ENCODE measurements at regions not wholly inside any gene's neighbourhood (a gene's known extent, or its start where the extent isn't known, plus 50 kb on each side); places are given as distances from the start of the nearest gene placed in this dataset.

DNA sequence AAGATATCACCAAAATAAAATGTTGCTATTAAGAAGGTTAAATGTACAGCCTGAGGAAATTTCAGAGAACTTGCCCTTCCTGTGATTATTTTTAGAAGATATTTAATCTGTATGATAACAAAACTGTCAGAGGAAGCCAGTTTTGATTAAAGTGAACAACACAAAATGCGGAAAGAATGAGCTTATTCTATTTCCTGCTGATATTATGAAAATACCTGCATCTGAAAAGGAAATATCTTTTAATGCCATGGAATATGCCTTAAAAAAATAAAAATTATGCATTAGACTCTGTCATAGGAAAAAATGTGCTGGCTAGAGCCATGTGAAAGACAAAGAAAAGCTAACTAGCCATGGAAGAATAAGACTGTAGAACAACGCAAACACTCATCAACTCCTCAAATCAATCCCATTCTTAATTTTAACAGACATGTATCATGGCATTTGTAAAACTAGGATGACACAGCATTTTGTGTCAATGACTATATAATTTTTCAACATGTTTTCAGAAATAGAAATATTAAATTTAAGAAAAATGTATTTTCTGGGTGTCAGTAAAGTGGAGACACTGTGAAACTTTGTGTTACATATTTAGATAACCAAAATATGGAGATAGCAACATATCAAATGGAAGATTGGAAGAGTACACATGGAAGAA, 1768.2 kb downstream of the SUCLG1 start:
- Histone ChIP-seq H3K4me3 (ENCODE audit: low read depth, low read length) (no peak overlapping the region), H3K27ac (ENCODE audit: extremely low read depth, low read depth, low read length) (no peak overlapping the region), H3K4me1 (ENCODE audit: control insufficient read depth, insufficient read depth, low read length) (no peaks in the 10 kb centered on the region), H3K36me3 (ENCODE audit: control insufficient read depth in 2 of 2, insufficient read depth in 1 of 2, low read length in 2 of 2) (no peaks in the 10 kb centered on the region), H3K9me3 (ENCODE audit: control insufficient read depth, insufficient read depth, low read depth, low read length) (no peaks in the 10 kb centered on the region)
- POLR2A ChIA-PET: no interaction called here
- TF ChIP-seq ZNF521 (tag by site-specific recombination; IDR thresholded peaks at IDR 0.05): no peak
- CTCF ChIA-PET: interaction anchor here (0.6 kb wide), 1 partner anchor 79 kb away, joined by 3 read pairs; no protein-coding TSS in a partner anchor

DNA sequence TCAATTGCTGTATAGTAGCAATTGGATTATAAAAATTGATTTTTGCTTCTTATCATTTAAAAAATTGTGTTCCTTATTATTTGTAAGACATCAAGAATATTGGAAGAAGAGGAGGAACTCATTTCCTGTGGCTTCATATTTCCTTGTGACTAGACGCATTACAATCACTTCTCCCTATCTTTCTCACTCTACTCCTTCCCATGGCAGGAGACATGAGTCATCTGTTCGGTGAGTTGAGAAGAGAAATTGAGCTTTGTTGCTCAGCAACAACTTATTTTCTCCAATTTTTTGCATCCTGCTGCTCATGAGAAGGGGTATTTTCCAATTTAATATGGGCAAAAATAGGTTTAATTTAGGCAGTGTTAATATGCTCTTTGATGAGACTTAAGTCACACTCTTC, 1783.9 kb downstream of the SUCLG1 start:
- no peaks in the 10 kb centered on the region for H3K9me3 ChIP-seq (ENCODE audit: control insufficient read depth, insufficient read depth, low read depth, low read length)
- TF ChIP-seq ZNF747 (tag by site-specific recombination; IDR thresholded peaks at IDR 0.05): no peak
- no peak for TF ChIP-seq ZNF664 (tag by site-specific recombination; IDR thresholded peaks at IDR 0.05)
- TF ChIP-seq, protein P1, sequence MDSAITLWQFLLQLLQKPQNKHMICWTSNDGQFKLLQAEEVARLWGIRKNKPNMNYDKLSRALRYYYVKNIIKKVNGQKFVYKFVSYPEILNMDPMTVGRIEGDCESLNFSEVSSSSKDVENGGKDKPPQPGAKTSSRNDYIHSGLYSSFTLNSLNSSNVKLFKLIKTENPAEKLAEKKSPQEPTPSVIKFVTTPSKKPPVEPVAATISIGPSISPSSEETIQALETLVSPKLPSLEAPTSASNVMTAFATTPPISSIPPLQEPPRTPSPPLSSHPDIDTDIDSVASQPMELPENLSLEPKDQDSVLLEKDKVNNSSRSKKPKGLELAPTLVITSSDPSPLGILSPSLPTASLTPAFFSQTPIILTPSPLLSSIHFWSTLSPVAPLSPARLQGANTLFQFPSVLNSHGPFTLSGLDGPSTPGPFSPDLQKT (IDR thresholded peaks at IDR 0.05; ENCODE audit: borderline replicate concordance, low read depth, low read length): no peak
- no peak for TF ChIP-seq SETDB1 (IDR thresholded peaks at IDR 0.05; ENCODE audit: insufficient read length, low read length)
- TF ChIP-seq ZNF184 (tag by site-specific recombination; IDR thresholded peaks at IDR 0.05): no peak
- TF ChIP-seq ZFP41 (tag by site-specific recombination; IDR thresholded peaks at IDR 0.05; ENCODE audit: borderline replicate concordance): no peak
- TF ChIP-seq YY1 (tag by site-specific recombination; IDR thresholded peaks at IDR 0.05): no peak
- no peak for TF ChIP-seq ZNF830 (tag by site-specific recombination; IDR thresholded peaks at IDR 0.05; ENCODE audit: low read depth)
- no peak for TF ChIP-seq ZNF660 (tag by site-specific recombination; IDR thresholded peaks at IDR 0.05)
- TF ChIP-seq, protein P2, sequence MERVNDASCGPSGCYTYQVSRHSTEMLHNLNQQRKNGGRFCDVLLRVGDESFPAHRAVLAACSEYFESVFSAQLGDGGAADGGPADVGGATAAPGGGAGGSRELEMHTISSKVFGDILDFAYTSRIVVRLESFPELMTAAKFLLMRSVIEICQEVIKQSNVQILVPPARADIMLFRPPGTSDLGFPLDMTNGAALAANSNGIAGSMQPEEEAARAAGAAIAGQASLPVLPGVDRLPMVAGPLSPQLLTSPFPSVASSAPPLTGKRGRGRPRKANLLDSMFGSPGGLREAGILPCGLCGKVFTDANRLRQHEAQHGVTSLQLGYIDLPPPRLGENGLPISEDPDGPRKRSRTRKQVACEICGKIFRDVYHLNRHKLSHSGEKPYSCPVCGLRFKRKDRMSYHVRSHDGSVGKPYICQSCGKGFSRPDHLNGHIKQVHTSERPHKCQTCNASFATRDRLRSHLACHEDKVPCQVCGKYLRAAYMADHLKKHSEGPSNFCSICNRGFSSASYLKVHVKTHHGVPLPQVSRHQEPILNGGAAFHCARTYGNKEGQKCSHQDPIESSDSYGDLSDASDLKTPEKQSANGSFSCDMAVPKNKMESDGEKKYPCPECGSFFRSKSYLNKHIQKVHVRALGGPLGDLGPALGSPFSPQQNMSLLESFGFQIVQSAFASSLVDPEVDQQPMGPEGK (tag by site-specific recombination; IDR thresholded peaks at IDR 0.05): no peak
- POLR2A ChIA-PET: no interaction called here
- no peak overlapping the region for H3K4me3 ChIP-seq (ENCODE audit: low read depth, low read length)
- CTCF ChIA-PET: no interaction called here
- H3K36me3 ChIP-seq (ENCODE audit: control insufficient read depth in 2 of 2, insufficient read depth in 1 of 2, low read length in 2 of 2): no peaks in the 10 kb centered on the region
- H3K4me1 ChIP-seq (ENCODE audit: control insufficient read depth, insufficient read depth, low read length): no peaks in the 10 kb centered on the region
- no peak overlapping the region for H3K27ac ChIP-seq (ENCODE audit: extremely low read depth, low read depth, low read length)

DNA sequence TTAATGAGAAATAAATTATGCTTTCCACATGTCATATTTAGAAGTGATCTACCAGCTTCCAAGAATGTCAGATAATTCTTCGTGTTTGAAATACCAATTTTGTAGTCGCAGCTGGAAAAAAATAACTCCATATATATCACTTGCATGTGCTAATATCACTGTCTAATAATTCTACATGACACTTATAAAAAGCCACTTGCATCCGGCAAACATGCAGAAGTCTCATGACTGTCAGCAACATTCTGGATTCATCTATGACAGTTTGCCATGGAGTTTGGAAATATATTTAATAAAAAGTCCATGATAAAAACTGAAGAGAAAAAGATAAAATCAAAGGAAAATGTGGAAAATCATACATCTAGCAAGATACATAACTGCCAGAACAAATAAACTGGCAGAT, 1784.4 kb downstream of the SUCLG1 start:
- Histone ChIP-seq H3K36me3 (ENCODE audit: control insufficient read depth in 2 of 2, insufficient read depth in 1 of 2, low read length in 2 of 2) (no peaks in the 10 kb centered on the region), H3K9me3 (ENCODE audit: control insufficient read depth, insufficient read depth, low read depth, low read length) (no peaks in the 10 kb centered on the region), H3K4me1 (ENCODE audit: control insufficient read depth, insufficient read depth, low read length) (no peaks in the 10 kb centered on the region), H3K27ac (ENCODE audit: extremely low read depth, low read depth, low read length) (no peak overlapping the region), H3K4me3 (ENCODE audit: low read depth, low read length) (no peak overlapping the region)
- no peak for TF ChIP-seq ZNF549 (tag by site-specific recombination; IDR thresholded peaks at IDR 0.05)
- no peak for TF ChIP-seq ZNF654 (tag by site-specific recombination; IDR thresholded peaks at IDR 0.05; ENCODE audit: low read depth)
- no peak for TF ChIP-seq ZNF776 (tag by site-specific recombination; IDR thresholded peaks at IDR 0.05; ENCODE audit: borderline replicate concordance)
- no peak for TF ChIP-seq ZNF701 (tag by site-specific recombination; IDR thresholded peaks at IDR 0.05)
- TF ChIP-seq ZSCAN30 (tag by site-specific recombination; IDR thresholded peaks at IDR 0.05): no peak
- TF ChIP-seq ZNF394 (tag by site-specific recombination; IDR thresholded peaks at IDR 0.05; ENCODE audit: borderline replicate concordance): no peak
- no peak for TF ChIP-seq ZNF354C (tag by site-specific recombination; IDR thresholded peaks at IDR 0.05; ENCODE audit: borderline replicate concordance, low read depth)
- ChIA-PET CTCF (no interaction called here), POLR2A (no interaction called here)

Measured in HEK293 (cell line).